T-helper 2 cell treated with Interferon-gamma antibody and Interleukin-4, amounts not matched to agents 5 μg/mL and 100 μg/mL, for 36 hours (primary cell): ENCODE measurements at regions not wholly inside any gene's neighbourhood (a gene's known extent, or its start where the extent isn't known, plus 50 kb on each side); places are given as distances from the start of the nearest gene placed in this dataset.
"Not testable (repeated sequence)": the region's sequence is repeated elsewhere in the genome, so short reads cannot be mapped to it uniquely, and the experiment has no call there.

Experiments used
- DNase-seq: peaks from one replicate; pipeline ENCODE4 v3.0.0; 2021; ENCODE audit warnings: low spot score
- H3K27ac Mint-ChIP-seq: one replicate; pipeline ENCODE4 v1.8.0; 2021; ENCODE audit warnings: mild to moderate bottlenecking, mixed read lengths
- H3K27me3 Mint-ChIP-seq: one replicate; pipeline ENCODE4 v1.8.0; 2021; ENCODE audit warnings: low read depth, mixed read lengths
- H3K36me3 Mint-ChIP-seq: one replicate; pipeline ENCODE4 v1.8.0; 2021; ENCODE audit warnings: low read depth, mixed read lengths
- H3K4me1 Mint-ChIP-seq: one replicate; pipeline ENCODE4 v1.8.0; 2021; ENCODE audit warnings: low read depth, mixed read lengths
- H3K4me3 Mint-ChIP-seq: one replicate; pipeline ENCODE4 v1.8.0; 2022; ENCODE audit warnings: mild to moderate bottlenecking, moderate library complexity, mixed read lengths
- H3K9me3 Mint-ChIP-seq: one replicate; pipeline ENCODE4 v1.8.0; 2021; ENCODE audit warnings: mixed read lengths

DNA sequence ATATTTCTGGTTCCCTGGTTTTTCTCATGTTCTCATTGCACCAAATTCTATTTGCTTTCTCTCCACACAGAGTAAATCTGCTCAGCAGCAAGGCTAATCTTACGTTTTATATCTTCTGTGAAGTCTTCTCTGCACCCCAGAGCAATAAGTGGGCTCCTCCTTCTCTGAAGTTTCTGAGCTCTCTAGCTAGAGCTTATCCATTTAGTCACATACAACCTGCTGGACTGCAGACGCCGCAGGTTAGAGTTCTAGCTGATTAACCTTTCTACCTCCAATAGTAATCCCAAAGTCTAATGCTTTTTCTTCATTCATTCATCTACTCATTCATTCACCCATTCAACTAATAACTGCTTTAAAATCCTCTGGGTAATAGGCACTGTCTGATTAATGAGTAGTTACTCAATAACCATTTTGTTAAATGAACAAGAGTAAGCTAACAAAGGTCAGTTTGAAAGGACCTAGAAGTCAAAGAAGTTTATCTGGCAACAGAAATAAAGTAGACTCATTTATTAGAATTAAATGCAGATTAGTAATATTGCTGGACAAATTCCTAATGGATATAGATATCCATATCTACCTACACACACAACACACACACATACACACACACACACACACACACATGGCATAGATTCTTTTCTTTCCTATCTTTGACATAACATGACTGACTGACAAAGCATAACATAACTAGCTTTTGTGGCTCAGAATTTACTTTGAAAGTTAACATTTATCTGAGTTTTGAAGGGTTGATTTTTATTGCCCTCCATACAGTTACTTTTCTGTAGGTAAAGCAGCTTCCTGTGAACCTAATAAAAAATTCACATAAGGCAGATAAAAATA, 984.6 kb upstream of the SEMA6A start:
- Mint-ChIP-seq H3K36me3 (no peaks in the 10 kb centered on the region), H3K4me1 (no peaks in the 10 kb centered on the region), H3K9me3 (no peaks in the 10 kb centered on the region), H3K4me3 (no peak overlapping the region), H3K27me3 (no peaks in the 10 kb centered on the region), H3K27ac (no peak overlapping the region)
- no peak for DNase-seq

DNA sequence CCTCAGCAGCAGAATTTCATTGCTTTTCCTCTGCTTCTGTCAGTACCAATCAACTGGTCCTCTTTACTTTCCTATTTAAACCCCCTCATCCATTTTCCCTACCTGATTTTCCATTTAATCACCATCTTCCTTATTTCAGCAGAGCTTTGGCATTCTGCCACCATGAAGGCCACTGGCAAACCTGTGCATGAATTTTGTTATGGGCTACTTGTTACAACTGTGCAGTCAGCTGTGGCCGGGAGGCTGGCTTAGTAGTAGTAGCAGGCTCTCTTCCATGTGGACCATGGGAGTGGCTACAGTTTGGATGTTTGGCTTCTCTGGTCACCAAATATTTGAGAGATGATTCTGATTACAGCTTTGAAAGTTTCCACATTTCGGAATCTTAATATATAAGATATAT, 976.6 kb upstream of the SEMA6A start:
- Mint-ChIP-seq H3K9me3 (no peaks in the 10 kb centered on the region), H3K4me1 (no peaks in the 10 kb centered on the region), H3K36me3 (no peaks in the 10 kb centered on the region), H3K4me3 (no peak overlapping the region), H3K27me3 (no peaks in the 10 kb centered on the region), H3K27ac (no peak overlapping the region)
- DNase-seq = no peak

DNA sequence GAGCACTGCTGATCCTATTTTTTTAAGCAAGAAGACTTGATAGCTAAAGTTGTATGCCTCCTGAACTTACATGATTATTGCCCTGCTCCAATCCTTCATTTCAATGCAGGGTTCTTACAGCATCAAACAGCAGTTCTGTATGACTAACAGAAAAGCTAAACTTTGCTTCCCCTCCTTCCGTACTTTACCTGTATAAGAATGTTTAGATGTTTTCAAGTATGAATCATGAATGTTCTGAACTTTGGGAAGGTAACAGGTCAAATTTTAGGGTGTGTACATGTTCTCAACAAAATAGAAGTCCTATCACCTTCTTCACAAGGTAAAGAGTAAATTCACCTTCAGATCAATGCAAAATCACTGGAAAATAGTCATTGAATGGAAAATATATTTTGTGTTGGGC, 972.6 kb upstream of the SEMA6A start:
- Mint-ChIP-seq H3K27ac (no peak overlapping the region), H3K9me3 (peaks cover 9% of the 10 kb centered on the region), H3K36me3 (no peaks in the 10 kb centered on the region), H3K27me3 (no peaks in the 10 kb centered on the region), H3K4me1 (no peaks in the 10 kb centered on the region), H3K4me3 (no peak overlapping the region)
- DNase-seq = no peak

DNA sequence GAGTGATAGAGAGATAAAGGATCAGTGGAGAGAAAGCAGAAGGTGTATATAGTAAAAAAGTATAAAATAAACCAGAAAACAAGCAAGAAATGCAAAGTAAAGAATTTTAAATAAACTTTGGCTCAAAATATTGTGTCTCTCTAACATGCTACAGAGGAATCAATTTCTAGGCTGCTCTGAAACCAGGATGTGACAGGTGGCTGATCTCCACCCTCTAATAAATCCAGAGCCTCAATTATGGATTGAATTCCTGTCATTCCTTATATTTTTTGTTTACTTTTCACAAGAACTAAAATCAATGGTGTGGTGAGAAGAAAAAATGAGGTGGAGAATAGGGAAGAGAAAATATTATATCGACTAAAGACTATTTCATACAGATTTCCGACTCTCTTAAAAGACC, 965.1 kb upstream of the SEMA6A start:
- Mint-ChIP-seq H3K4me1 (no peaks in the 10 kb centered on the region), H3K4me3 (no peak overlapping the region), H3K9me3 (peaks cover 28% of the 10 kb centered on the region), H3K36me3 (no peaks in the 10 kb centered on the region), H3K27me3 (no peaks in the 10 kb centered on the region), H3K27ac (no peak overlapping the region)
- no peak for DNase-seq

DNA sequence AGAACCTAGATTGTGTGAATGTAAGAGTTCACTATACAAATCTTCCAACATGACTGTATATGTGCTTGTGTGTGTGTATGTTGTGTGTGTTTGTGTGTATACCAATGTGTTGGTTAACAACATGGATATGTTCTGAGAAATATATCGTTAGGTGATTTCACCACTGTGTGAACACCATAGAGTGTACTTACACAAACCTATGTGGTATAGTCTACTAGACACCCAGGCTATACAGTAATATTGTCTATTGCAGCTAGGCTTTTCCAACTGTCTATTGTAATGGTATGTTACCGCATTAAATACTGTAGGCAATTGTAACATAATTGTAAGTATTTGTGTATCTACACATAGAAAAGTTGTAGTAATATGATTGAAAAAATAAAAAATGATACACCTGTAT, 959.2 kb upstream of the SEMA6A start:
- Mint-ChIP-seq H3K4me1 (no peaks in the 10 kb centered on the region), H3K4me3 (no peak overlapping the region), H3K27me3 (no peaks in the 10 kb centered on the region), H3K27ac (no peak overlapping the region), H3K9me3 (peaks cover 21% of the 10 kb centered on the region), H3K36me3 (no peaks in the 10 kb centered on the region)
- no peak for DNase-seq

DNA sequence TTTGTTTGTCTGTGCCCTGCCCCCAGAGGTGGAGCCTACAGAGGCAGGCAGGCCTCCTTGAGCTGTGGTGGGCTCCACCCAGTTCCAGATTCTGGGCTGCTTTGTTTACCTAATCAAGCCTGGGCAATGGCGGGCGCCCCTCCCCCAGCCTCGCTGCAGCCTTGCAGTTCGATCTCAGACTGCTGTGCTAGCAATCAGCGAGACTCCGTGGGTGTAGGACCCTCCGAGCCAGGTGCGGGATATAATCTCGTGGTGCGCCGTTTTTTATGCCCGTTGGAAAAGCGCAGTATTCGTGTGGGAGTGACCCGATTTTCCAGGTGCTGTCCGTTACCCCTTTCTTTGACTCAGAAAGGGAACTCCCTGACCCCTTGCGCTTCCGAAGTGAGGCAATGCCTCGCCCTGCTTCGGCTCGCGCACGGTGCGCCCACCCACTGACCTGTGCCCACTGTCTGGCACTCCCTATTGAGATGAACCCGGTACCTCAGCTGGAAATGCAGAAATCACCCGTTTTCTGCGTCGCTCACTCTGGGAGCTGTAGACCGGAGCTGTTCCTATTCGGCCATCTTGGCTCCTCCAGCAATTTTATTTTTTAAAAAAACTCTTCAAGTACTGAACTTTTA, 958.5 kb upstream of the SEMA6A start:
- H3K27ac Mint-ChIP-seq, DNase-seq, H3K4me3 Mint-ChIP-seq, H3K27me3 Mint-ChIP-seq, H3K36me3 Mint-ChIP-seq, H3K4me1 Mint-ChIP-seq: not testable (repeated sequence)
- H3K9me3 Mint-ChIP-seq = peaks cover 21% of the 10 kb centered on the region

DNA sequence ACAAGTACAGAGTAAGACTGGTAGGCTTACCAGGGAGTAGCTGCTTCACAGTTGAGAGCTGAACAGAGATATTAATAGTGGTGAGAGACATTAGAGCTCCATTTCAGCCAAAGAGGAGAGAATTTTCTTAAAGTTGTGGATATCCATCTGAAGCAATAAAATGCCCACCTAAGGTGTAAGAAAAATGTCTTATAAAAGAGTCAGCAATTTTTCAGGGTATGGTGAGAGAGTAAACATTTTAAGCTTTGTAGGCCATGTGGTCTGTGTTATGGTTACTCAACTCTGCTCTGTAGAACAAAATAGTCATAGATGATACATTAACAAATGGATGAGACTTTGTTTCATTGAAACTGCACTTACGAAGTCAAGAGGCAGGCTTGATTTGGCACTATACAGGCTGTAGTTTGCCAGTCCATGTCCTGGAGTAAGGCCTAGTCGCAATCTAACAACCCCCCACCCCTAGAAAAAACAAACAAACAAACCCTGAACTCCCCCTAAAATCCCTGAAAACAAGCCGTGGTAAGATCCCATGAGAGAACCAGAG, 945.4 kb upstream of the SEMA6A start:
- H3K9me3 Mint-ChIP-seq = peaks cover 9% of the 10 kb centered on the region
- no peak overlapping the region for H3K27ac Mint-ChIP-seq
- H3K36me3 Mint-ChIP-seq = no peaks in the 10 kb centered on the region
- no peaks in the 10 kb centered on the region for H3K27me3 Mint-ChIP-seq
- no peak overlapping the region for H3K4me3 Mint-ChIP-seq
- no peaks in the 10 kb centered on the region for H3K4me1 Mint-ChIP-seq
- DNase-seq = no peak

DNA sequence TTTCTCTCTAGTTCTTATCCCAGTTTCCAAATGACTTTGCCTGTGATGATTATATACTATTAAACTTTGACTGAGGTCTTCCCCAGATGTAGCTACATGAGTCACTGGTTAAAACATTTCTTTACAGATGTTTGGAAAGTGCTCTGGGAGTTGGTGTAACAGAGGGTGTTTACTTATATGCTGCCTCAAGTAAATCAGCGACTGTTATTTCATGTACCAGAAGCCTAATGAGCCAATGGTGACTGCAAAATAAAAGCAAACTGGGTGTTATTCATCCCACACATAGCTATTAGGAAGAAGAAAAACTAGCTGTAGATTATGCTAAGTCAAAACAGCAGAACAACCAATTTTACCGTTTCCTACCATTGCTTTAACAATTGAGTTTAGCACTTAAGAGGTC, 929.7 kb upstream of the SEMA6A start:
- Mint-ChIP-seq H3K9me3 (peaks cover 7% of the 10 kb centered on the region), H3K27me3 (no peaks in the 10 kb centered on the region), H3K4me3 (no peak overlapping the region), H3K4me1 (no peaks in the 10 kb centered on the region), H3K36me3 (no peaks in the 10 kb centered on the region), H3K27ac (no peak overlapping the region)
- DNase-seq = no peak

DNA sequence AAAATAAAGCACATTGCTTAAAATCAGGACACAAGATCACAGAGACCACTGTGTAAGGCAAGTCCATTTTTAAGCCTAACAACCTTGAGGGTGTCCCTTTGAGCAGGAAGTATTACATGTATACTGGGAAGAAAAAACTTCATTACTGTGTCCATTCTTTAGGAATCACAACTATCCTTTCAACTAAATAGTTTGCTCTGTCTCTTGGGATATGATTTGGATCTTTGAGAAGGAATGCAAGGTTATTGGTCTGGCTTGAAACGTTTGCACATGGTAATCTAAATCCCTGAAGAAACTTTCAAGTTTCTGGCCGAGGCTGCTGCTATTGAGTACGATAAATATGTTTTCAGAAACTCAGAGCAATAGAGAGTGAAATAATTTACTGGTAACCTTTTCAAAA, 923.0 kb upstream of the SEMA6A start:
- DNase-seq = no peak
- no peaks in the 10 kb centered on the region for H3K27me3 Mint-ChIP-seq

DNA sequence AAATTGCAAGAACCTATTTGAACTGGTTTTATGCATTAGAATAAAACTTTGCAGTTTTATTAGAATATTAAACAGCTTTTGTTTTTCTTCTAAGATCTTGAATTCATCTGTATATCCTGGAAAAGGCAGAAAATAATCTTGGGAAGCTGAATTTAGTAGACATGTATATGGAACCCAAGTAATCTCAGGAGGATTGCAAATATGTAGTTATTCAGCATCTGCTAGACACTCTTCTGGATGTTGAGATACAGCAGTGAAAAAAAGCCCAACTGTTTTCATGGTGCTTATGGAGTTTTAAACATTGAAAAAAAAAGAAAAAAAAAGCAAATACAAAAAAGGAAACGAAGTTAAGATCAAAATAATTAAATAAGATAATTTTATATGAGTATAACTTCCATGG, 922.2 kb upstream of the SEMA6A start:
- Mint-ChIP-seq H3K27ac (no peak overlapping the region), H3K36me3 (no peaks in the 10 kb centered on the region), H3K4me3 (no peak overlapping the region), H3K9me3 (peaks cover 9% of the 10 kb centered on the region), H3K4me1 (no peaks in the 10 kb centered on the region), H3K27me3 (no peaks in the 10 kb centered on the region)
- no peak for DNase-seq

More for the DNA sequence above, 923.0 kb upstream of the SEMA6A start:
- H3K4me1 Mint-ChIP-seq = no peaks in the 10 kb centered on the region
- H3K36me3 Mint-ChIP-seq = no peaks in the 10 kb centered on the region
- no peak overlapping the region for H3K27ac Mint-ChIP-seq
- peaks cover 10% of the 10 kb centered on the region for H3K9me3 Mint-ChIP-seq
- H3K4me3 Mint-ChIP-seq = no peak overlapping the region

DNA sequence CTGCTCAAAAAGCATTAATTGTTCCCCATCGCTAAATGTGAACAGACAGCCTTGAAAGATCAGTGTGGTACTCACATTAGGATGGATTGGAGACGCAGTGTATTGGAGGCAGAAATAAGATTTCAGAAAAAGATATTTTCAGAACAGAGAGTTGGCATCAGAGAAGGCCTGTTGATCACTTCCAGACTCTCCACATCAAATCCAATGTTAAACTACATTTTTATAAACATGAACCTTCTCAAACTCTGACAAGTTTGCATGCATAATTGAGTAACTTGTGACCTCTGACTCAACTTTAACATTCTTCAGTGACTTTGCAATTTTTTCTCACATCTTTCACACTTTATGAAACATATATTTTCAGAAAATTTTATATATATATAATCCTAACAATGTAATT, 919.6 kb upstream of the SEMA6A start:
- Mint-ChIP-seq H3K9me3 (peaks cover 5% of the 10 kb centered on the region), H3K4me3 (no peak overlapping the region), H3K36me3 (no peaks in the 10 kb centered on the region), H3K27ac (no peak overlapping the region), H3K4me1 (no peaks in the 10 kb centered on the region), H3K27me3 (no peaks in the 10 kb centered on the region)
- no peak for DNase-seq

DNA sequence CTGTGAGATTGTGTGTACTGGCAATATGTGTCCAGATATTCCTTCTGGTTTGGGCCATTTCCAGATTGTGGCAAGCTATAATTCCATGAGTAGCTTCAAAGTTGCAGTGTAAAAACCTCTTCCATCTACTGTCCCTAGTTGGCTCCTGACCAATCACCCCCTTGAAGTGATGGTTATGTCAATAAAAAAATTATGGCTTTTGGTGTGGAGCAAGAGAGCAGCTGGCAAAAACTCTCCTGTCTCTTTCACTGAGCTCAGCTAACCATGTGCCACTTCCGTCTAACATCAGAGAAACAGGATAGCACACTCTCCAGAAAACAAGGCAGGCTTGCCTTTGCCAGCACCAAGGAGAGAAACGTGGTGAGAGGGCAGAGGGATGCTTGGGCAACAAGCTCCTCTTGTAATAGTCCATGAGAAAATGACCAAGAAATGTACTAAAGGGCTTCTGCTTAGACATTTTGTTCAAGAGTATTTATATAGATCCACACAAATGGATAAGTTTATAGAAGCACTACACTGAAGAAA, 914.4 kb upstream of the SEMA6A start:
- Mint-ChIP-seq H3K36me3 (no peaks in the 10 kb centered on the region), H3K27ac (no peak overlapping the region), H3K27me3 (no peaks in the 10 kb centered on the region), H3K9me3 (peaks cover 5% of the 10 kb centered on the region), H3K4me1 (no peaks in the 10 kb centered on the region), H3K4me3 (no peak overlapping the region)
- DNase-seq = no peak

DNA sequence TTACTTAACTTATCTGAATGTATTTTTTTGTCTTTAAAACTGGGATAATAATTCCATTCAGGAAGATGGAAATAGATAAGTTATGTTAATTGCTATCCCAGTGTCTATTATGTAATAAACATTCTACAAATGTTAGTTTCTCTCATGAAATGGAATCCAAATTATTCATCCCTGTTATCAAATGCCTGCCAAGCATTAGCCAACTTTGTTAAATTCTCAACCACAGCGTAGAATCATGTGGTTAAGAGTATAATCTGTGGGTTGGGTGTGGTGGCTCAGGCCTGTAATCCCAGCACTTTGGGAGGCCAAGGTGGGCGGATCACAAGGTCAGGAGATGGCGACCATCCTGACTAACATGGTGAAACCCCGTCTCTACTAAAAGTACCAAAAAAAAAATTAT, 912.9 kb upstream of the SEMA6A start:
- no peaks in the 10 kb centered on the region for H3K4me1 Mint-ChIP-seq

DNA sequence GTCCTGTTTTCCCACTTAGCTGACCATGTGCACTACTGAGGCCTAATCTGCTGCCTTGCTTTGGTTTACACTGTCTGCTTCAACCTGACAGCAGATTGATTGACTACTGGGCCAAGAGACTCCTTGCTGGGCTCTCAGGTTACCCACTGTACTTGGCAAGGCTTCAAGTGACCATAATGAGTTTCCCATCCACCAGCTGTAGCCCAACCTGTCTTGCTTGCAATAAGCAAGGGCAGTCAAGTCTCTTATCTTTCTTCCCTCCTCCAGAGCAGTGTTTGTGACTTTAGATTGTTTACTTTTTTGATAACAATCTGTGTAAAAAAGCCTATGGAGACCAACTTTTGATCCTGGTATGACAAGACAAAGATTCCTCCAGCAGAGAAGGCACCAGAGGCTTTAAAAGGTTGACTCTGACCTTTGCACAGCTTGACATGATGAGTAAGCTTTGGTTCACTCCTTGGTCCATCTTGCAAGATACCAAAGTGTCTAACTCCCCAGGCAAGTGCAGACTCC, 912.3 kb upstream of the SEMA6A start:
- H3K4me1 Mint-ChIP-seq = no peaks in the 10 kb centered on the region
- H3K4me3 Mint-ChIP-seq = no peak overlapping the region
- no peaks in the 10 kb centered on the region for H3K36me3 Mint-ChIP-seq
- no peak for DNase-seq
- no peaks in the 10 kb centered on the region for H3K27me3 Mint-ChIP-seq
- no peaks in the 10 kb centered on the region for H3K9me3 Mint-ChIP-seq
- no peak overlapping the region for H3K27ac Mint-ChIP-seq

More for the DNA sequence above, 912.9 kb upstream of the SEMA6A start:
- H3K9me3 Mint-ChIP-seq = peaks cover 2% of the 10 kb centered on the region
- no peaks in the 10 kb centered on the region for H3K36me3 Mint-ChIP-seq
- no peak overlapping the region for H3K4me3 Mint-ChIP-seq
- H3K27ac Mint-ChIP-seq = no peak overlapping the region
- no peak for DNase-seq
- no peaks in the 10 kb centered on the region for H3K27me3 Mint-ChIP-seq
